Retinal pigment epithelial cell (primary cell): ENCODE measurements at regions not wholly inside any gene's neighbourhood (a gene's known extent, or its start where the extent isn't known, plus 50 kb on each side); places are given as distances from the start of the nearest gene placed in this dataset.
A peak's percentile ranks its signal among the peaks of the same experiment; 100 is the strongest.

ENCODE experiments used
- DNase-seq: peaks from one replicate; pipeline ENCODE4 v3.0.0-alpha.2; 2010; ENCODE audit warnings: low read depth
- H3K4me3 ChIP-seq: 2 replicates; pipeline ENCODE4 v1.5.1; 2011; ENCODE audit warnings: mild to moderate bottlenecking, low read length, control low read depth, moderate library complexity
- CTCF ChIP-seq: conservative IDR thresholded peaks from 2 replicates; pipeline ENCODE4 v1.5.1; 2011; ENCODE audit warnings: low read depth, low read length, control low read depth, inconsistent platforms

DNA sequence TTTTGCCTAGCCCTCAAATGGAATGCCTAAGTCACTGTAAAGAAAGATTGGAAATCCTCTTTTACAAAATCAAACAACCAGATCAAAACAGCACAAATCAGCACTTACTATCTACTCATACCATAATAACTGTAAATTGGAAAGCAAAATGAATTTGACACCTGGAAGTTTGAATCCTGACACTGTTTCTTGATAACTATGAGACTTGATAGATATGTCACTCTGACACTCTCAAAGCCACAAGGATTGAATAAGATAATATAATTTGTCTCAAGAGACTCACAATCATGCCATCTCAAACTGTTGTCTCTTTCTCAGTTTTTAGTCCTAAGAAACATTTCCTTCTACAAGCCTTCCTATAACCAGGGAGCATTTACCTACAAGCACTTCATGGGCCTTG lies 302.6 kb upstream of the DIAPH2 start:
- no peak for TF ChIP-seq CTCF
- no peak for DNase-seq
- H3K4me3 ChIP-seq: no peak overlapping the region

DNA sequence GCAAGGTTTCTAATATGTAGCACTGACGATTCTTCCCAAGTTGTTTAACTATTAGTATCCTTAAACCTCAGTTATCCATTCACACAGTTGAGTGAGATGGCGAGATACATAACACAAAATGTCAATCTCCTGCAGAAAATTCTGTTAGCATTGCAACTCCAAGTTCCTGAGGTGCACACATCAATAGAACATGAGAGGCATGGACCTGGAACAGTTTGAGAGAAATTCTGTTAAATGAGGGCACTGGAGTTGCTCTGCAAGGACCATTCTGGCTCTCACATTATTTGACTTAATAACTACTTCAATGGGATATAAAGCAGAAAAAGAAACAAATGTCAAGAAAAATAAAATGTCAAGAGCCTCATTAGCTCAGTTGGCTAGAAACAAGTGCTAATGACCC lies 301.2 kb upstream of the DIAPH2 start:
- peak; percentile 16 for DNase-seq
- H3K4me3 ChIP-seq: no peak overlapping the region
- TF ChIP-seq CTCF: no peak

- DNase-seq: no peak
- TF ChIP-seq CTCF: no peak
- H3K4me3 ChIP-seq: no peak overlapping the region
Measured at GRCh38 chrX:96386325-96386724, 298.3 kb upstream of the DIAPH2 start.

DNA sequence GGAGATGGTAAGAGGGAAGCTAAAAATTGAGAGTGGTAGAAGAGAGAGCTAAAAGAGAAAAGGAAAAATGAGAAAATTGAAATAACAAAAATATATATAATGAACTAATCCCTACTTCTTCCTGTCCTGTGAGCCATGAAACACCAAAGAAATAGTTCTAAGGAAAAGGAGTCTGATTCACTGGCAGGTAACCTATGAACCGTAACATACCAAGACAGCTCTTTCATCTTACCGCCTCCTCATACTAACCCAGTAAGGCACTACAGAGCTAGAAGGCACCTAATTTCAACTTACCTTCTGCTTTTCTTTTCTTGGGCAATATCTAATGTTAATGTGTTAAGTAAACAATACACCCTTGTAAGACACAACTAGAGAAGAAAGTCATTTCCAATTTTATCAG lies 297.7 kb upstream of the DIAPH2 start:
- no peak for DNase-seq
- H3K4me3 ChIP-seq: no peak overlapping the region
- no peak for TF ChIP-seq CTCF

DNA sequence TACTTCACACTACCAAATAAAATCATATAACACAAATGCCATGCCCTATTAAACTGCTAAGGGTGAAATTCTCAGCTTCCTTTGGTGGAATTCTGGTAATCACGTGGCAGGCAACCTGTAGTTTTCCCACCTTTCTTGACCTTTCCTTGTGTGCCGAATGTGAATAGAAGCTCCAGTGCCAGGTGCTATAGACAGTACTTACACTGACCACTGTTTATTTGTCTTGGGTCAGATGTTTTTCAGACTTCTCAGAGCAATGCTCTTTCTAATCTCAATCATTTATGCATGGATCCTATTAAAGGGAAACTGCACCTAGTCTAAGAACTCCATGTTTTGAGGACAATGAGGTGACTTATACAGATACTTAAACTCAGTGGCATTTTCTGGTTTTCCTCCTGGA lies 296.8 kb upstream of the DIAPH2 start:
- no peak overlapping the region for H3K4me3 ChIP-seq
- TF ChIP-seq CTCF: no peak
- no peak for DNase-seq

DNA sequence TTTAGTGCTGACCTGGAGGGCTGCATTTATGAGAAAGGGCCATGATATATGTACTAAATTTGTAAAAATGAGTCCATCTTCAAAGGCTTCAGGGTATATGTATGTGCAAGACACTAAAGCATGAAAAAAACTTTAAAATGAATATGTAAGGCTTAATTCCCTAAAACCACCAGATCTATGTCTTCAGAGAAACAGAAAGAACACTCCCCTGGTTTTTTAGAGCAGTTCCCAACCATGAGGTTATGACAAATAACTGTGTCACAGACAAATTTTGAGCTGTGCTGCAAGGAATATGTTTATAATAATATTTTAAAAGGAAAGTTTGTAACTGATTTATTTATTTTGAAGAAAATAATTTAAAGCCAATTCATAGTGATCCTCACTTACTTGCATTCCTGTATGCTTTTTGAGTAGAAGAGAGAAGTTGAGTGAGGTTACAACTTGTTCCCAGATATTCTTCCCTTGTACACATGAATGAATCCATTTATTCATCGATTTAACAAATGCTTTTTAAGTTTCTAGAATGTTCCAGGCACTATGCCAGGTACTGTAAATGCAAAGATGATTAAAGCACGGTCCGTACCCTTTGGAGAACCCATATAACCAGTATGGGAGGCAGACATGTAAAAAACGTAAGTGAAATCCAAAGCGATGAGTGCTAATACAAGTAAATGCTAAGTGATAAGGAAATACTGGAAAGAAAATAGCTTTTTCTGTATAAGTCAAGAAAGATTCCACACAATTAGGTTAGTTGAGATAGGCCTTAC lies 295.2 kb upstream of the DIAPH2 start:
- no peak for TF ChIP-seq CTCF
- DNase-seq: peak; percentile 22
- H3K4me3 ChIP-seq: no peak overlapping the region

DNA sequence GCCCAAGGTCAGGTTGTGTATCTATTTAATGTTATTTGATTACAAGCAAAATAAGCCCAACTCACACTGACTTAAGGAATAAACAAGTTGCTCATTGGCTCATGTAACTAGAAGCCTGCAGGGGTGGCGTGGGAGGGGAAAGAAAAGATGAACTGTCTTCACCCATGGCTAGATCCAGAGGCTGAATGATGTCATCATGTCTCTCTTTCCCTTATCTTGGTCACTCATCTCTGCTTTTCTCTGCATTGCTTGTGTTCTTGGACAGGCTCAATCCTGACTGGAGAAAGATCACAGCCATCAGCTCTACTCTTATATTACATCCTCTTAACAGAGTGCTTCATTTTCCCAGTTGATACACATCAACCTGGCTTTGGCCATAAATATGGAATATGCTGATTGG lies 290.0 kb upstream of the DIAPH2 start:
- no peak overlapping the region for H3K4me3 ChIP-seq
- TF ChIP-seq CTCF: no peak
- DNase-seq: no peak
